Coronary artery (tissue), 2 donors: ENCODE measurements at regions not wholly inside any gene's neighbourhood (a gene's known extent, or its start where the extent isn't known, plus 50 kb on each side); places are given as distances from the start of the nearest gene placed in this dataset.

ENCODE experiments used
- DNase-seq: peaks from one replicate; pipeline ENCODE4 v3.0.0-alpha.2; 2017; ENCODE audit warnings: low spot score
- H3K27ac ChIP-seq, 2 donors: fragments of 200-600 bp; sonication (generic); one replicate each; pipeline ENCODE4 v1.5.1; 2016 to 2019
- H3K4me3 ChIP-seq: fragments of 200-600 bp; sonication (generic); 2 replicates; pipeline ENCODE4 v1.5.1; 2016; ENCODE audit warnings: mild to moderate bottlenecking, moderate library complexity
- TF ChIP-seq, protein P1 (sequence below): fragments of 200-600 bp; sonication (generic); IDR thresholded peaks from one replicate; pipeline ENCODE4 v1.5.1; 2019; ENCODE audit warnings: antibody characterized with exemption

DNA sequence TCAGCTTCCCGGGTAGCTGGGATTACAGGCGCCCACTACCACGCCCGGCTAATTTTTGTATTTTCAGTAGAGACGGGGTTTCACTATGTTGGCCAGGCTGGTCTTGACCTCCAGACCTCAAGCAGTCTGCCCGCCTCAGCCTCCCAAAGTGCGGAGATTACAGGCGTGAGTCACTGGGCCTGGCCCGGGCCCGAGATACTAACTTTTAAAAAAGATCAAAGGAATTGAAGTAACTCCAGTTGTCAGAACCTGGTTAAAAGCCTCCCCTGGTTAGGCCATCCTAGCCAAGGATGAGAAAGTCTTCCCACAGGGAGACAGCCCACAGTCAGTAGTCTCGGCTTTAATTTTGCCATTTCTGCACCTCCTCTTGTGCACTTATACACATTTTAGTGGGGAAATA, 212.3 kb upstream of the MCTP2 start:
- TF ChIP-seq, protein P1, sequence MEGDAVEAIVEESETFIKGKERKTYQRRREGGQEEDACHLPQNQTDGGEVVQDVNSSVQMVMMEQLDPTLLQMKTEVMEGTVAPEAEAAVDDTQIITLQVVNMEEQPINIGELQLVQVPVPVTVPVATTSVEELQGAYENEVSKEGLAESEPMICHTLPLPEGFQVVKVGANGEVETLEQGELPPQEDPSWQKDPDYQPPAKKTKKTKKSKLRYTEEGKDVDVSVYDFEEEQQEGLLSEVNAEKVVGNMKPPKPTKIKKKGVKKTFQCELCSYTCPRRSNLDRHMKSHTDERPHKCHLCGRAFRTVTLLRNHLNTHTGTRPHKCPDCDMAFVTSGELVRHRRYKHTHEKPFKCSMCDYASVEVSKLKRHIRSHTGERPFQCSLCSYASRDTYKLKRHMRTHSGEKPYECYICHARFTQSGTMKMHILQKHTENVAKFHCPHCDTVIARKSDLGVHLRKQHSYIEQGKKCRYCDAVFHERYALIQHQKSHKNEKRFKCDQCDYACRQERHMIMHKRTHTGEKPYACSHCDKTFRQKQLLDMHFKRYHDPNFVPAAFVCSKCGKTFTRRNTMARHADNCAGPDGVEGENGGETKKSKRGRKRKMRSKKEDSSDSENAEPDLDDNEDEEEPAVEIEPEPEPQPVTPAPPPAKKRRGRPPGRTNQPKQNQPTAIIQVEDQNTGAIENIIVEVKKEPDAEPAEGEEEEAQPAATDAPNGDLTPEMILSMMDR: no peak
- no peak for DNase-seq
- Histone ChIP-seq H3K27ac (no peak overlapping the region), H3K4me3 (no peak overlapping the region)

DNA sequence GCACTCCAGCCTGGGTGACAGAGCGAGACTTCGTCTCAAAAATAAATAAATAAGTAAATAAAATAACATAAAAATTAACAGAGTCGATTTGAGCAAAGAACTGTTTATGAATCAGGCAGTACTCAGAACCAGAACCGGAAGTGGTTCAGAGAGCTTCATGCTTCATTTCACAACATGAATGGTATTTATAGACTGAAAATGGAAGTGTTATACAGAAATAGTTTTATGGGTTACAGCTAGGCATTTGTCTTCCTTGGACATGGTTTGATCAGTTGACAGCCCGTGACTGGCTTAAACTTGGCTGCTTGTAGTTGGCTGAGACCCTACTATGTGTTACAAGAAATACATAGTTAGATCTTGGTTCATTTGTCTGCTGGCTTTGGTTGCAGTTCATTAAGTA, 216.0 kb upstream of the MCTP2 start:
- TF ChIP-seq, protein P1: no peak

DNA sequence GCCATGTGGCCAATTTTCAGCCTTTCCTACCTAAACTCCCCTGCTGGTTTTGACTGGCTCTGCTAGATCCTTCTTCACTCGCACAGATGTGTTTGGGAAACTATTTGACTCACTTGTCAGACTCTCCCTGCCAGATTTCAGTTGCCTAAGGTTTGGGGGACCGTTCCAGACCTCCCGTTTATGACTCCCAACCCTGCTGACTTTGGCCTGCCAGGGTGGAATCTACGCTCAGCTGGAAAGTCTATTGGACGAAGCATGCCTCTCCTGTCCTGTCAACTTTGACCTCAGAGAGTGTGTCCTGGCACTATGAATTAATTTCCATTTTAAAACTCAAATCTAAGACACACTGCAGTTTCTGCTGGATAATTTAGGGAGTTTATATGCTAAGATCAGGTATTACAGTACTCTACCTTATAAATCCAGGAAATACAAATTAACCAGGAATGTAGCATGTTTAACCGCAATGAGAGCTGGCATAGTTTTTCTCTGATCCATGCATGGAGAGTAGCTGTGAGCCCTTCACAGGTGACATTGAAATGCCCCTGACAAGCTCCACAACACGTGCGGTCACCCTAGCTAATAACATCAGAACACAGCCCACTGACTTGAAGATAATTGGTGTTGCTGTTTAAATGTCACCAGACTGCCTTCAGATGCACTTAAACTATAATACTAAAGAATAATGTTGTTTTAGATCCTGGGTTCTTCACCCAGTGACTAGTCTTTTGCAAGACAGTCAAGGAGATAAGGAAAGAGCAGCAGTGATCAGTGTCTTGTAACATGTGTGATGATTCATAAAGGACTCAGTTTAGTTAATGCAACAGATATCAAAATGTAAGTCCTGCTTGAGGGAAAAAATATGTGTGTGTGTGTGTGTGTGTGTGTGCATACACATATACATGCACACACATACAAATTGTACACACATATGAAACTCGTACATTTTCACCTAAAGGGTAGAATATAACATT, 223.0 kb upstream of the MCTP2 start:
- Histone ChIP-seq H3K4me3 (no peak overlapping the region), H3K27ac (no peak overlapping the region)
- TF ChIP-seq, protein P1: no peak
- no peak for DNase-seq

More for the DNA sequence above, 216.0 kb upstream of the MCTP2 start:
- Histone ChIP-seq H3K4me3 (no peak overlapping the region), H3K27ac (no peak overlapping the region)
- DNase-seq: no peak

DNA sequence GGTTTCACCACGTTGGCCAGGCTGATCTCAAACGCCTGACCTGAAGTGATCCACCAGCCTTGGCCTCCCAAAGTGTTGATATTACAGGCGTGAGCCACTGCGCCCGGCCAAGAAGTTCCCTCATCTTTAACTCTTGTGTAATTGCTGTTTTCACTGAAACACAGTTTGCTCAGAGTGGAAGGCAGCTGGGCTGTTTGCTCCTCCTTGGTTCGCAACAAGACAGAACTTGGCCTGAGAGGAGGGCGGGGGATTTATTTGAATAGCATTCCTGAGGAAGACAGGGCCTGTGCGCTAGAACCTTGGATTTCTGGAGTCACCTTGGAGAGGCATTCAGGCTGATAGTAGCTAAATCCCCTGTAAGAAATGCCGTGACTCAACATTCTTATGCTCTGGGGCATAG, 226.7 kb upstream of the MCTP2 start:
- Histone ChIP-seq H3K27ac (no peak overlapping the region), H3K4me3 (no peak overlapping the region)
- no peak for DNase-seq
- TF ChIP-seq, protein P1: no peak

DNA sequence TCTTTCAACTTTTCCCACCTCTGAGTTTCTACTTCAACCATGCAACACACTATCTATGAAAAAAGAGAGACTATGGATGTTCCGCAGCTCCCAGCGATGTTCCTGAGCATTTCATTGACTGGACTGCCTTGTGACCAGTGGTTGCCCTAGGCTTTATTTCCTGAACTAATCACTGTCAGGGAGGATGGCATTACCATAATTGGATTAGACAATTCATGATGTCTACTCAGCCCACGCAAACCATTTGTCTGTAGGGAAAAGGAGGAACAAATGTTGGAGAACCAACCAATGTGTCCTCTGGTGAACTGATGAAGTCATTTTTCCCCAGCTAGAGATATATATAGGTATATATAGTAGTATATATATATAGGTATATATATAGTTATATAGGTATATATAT, 229.3 kb upstream of the MCTP2 start:
- TF ChIP-seq, protein P1: no peak
- DNase-seq: no peak
- H3K4me3 ChIP-seq: no peak overlapping the region
- H3K27ac ChIP-seq: no peak overlapping the region

DNA sequence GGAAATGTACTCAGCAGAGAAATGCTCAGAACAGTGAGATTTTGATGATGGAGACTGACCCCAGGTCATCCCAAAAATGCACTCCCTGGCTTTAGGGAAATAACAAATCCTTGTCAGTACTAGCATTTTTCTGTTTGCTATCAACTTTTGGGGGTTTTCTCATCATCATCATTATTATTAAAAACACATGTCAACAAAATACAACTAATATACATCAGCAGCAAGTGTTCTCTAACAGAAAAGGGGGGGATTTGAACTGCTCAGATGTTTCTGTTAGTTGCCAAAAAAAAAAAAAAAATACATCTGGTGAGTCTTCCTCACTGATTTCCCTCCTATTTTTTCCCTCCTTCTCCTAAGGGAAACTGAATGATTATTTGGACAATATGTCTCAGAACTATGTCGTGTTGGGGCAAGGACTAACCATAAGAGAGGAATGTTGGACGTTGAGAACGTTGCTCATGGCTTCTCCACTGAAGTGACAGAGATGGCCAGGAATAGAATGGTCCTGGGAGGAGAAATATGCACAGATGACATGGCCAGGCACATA, 230.0 kb upstream of the MCTP2 start:
- Histone ChIP-seq H3K4me3 (no peak overlapping the region), H3K27ac (no peak overlapping the region)
- TF ChIP-seq, protein P1: no peak
- DNase-seq: no peak

DNA sequence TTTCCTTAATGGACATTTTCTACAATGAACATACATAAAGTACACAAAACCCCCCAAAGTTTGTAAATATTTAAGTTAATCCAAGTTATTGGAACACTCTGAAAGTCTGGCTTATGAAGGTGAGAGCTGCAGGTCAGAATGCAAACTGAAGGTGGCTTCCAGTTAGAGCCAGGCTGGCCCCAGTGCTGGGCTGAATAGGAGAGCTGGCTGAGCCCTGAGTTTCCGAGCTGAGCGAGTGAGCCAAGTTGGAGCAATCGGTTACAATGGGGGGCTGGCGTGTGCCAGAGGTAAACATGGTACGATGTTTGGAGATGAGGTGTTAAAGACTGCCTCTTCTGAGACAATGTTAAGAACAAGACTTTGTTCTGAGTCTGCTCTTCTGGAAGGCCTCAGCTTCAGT, 230.8 kb upstream of the MCTP2 start:
- no peak for DNase-seq
- TF ChIP-seq, protein P1: no peak
- Histone ChIP-seq H3K27ac (no peak overlapping the region), H3K4me3 (no peak overlapping the region)
